ENCODE measurements at regions not wholly inside any gene's neighbourhood (a gene's known extent, or its start where the extent isn't known, plus 50 kb on each side); places are given as distances from the start of the nearest gene placed in this dataset.

DNA sequence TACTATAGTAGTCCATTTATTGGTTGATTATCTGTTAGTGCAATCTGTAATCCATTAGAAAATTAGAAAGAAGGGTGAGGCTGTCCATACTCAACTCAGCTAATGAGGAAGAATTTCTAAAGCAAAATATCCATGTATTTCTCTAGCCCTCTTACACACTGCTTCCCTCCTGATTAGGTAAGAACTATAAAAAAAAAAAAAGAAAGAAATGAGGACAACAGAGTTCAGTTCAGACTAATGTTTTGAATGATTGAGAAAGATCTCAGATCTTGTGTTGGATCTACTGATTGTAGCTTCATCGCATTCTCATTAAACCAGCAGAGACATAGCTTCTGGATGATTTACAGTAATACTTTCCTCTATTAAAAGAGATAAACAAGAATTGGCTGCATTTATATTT lies 233.3 kb downstream of the KLF5 start:
- Histone ChIP-seq H3K4me3 (no peak overlapping the region), H3K36me3 (no peaks in the 10 kb centered on the region), H3K4me1 (no peaks in the 10 kb centered on the region), H3K27me3 (no peaks in the 10 kb centered on the region), H3K9me3 (no peaks in the 10 kb centered on the region), H3K27ac (no peak overlapping the region)
- TF ChIP-seq, protein P1, sequence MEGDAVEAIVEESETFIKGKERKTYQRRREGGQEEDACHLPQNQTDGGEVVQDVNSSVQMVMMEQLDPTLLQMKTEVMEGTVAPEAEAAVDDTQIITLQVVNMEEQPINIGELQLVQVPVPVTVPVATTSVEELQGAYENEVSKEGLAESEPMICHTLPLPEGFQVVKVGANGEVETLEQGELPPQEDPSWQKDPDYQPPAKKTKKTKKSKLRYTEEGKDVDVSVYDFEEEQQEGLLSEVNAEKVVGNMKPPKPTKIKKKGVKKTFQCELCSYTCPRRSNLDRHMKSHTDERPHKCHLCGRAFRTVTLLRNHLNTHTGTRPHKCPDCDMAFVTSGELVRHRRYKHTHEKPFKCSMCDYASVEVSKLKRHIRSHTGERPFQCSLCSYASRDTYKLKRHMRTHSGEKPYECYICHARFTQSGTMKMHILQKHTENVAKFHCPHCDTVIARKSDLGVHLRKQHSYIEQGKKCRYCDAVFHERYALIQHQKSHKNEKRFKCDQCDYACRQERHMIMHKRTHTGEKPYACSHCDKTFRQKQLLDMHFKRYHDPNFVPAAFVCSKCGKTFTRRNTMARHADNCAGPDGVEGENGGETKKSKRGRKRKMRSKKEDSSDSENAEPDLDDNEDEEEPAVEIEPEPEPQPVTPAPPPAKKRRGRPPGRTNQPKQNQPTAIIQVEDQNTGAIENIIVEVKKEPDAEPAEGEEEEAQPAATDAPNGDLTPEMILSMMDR (IDR thresholded peaks at IDR 0.05) = no peak
- intact Hi-C loops (cut with DNase I) = no loop called here
- no peak for DNase-seq (ENCODE audit: low spot score in 2 of 2)

DNA sequence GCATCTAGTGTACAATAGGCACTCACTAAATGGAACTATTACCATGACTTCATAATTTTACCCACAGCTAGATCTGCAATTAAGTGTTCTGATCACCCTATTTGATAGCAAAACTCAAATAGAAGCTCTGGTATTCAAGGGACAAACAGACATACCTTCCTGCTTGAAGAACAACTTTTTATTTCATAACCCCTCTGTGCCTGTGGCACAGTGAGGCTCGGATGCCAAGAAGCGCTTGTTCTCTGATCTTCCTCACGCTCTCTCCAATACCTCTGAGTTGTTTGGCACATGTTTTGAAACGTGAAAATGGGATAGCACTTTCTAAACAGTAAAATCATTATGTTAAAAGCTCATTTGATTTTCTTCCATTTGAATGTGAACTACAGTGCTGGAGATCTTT lies 232.0 kb downstream of the KLF5 start:
- H3K36me3 ChIP-seq = no peaks in the 10 kb centered on the region

DNA sequence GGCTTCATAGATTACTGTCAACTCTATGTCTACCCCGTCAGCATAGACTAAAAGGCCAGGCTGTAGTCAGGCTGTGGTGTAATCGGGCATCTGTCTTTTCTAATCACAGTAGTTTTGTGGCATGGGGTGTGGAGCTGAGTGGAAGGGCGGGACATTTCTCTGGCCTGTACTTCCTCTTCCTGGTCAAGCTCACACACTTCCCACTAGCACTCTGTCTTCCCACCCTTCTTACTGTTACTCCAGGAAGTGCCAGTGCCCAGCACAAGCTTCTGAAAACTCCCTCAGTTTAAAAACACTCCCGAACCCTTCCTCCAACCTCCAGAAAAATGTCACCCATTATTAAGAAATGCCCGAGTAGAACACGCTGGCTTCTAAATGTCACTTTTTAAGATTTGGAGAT lies 229.8 kb downstream of the KLF5 start:
- no peaks in the 10 kb centered on the region for H3K36me3 ChIP-seq
- intact Hi-C loops (cut with DNase I) = no loop called here
- H3K4me1 ChIP-seq = no peaks in the 10 kb centered on the region
- no peak for DNase-seq (ENCODE audit: low spot score in 2 of 2)
- no peaks in the 10 kb centered on the region for H3K9me3 ChIP-seq
- no peak overlapping the region for H3K4me3 ChIP-seq
- H3K27ac ChIP-seq = no peak overlapping the region
- TF ChIP-seq, protein P1 (IDR thresholded peaks at IDR 0.05) = no peak
- no peaks in the 10 kb centered on the region for H3K27me3 ChIP-seq

More for the DNA sequence above, 232.0 kb downstream of the KLF5 start:
- no peak overlapping the region for H3K27ac ChIP-seq
- H3K4me3 ChIP-seq = no peak overlapping the region
- no peaks in the 10 kb centered on the region for H3K27me3 ChIP-seq
- DNase-seq (ENCODE audit: low spot score in 2 of 2) = no peak
- no peaks in the 10 kb centered on the region for H3K9me3 ChIP-seq
- H3K4me1 ChIP-seq = no peaks in the 10 kb centered on the region
- TF ChIP-seq, protein P1 (IDR thresholded peaks at IDR 0.05) = no peak
- intact Hi-C loops (cut with DNase I) = no loop called here

DNA sequence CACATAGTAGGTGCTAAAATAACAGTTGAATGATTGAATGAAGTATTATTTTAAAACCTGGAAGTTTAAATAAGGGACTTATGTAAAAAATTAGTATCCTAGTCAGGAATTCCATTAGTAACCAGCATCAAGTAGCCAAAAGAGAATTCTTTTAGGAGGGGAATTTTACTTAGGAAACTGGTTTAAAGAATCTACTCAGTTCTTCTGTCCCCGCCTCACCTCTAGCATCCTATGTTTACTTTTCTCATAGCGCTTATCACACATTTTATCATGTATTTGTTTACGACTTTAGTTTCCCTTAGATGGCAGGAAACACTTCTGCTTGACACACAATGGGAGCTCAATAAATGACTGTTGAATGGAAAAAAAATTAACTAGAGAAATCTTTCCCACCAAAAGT lies 229.0 kb downstream of the KLF5 start:
- TF ChIP-seq, protein P1 (IDR thresholded peaks at IDR 0.05) = no peak
- Histone ChIP-seq H3K27me3 (no peaks in the 10 kb centered on the region), H3K36me3 (no peaks in the 10 kb centered on the region), H3K27ac (no peak overlapping the region), H3K4me1 (no peaks in the 10 kb centered on the region), H3K9me3 (no peaks in the 10 kb centered on the region), H3K4me3 (no peak overlapping the region)
- intact Hi-C loops (cut with DNase I) = no loop called here
- no peak for DNase-seq (ENCODE audit: low spot score in 2 of 2)

DNA sequence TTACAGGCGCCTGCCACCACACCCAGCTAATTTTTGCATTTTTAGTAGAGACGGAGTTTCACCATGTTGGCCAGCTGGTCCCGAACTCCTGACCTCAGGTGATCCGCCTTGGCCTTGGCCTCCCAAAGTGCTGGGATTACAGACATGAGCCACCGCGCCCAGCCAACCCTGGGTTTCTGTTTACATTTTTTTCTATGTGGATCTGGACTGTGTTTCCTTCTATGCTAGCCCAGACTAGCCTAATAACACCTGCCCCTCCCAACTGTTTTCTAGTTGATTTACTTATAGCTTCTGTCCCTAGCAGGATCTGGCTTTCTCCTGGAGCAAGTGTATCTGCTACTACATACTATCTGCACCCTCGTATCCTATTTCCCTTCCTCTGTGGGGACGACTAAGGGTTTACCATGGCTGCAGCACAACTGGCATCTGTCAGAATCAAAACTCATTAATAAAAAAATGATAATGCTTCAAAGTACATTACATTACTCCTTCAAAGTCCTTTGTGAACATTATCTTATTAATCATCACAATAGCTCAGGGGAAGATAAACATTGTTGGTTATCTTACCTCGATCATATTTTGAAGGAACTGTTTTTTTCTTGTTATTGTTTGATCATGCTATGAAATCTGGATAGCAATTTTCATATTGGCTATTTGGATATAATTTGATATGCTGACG lies 228.3 kb downstream of the KLF5 start:
- Histone ChIP-seq H3K27me3 (no peaks in the 10 kb centered on the region), H3K27ac (no peak overlapping the region), H3K9me3 (no peaks in the 10 kb centered on the region), H3K4me3 (no peak overlapping the region), H3K4me1 (no peaks in the 10 kb centered on the region), H3K36me3 (no peaks in the 10 kb centered on the region)
- DNase-seq (ENCODE audit: low spot score in 2 of 2) = no peak
- TF ChIP-seq, protein P1 (IDR thresholded peaks at IDR 0.05) = no peak
- intact Hi-C loops (cut with DNase I) = no loop called here

DNA sequence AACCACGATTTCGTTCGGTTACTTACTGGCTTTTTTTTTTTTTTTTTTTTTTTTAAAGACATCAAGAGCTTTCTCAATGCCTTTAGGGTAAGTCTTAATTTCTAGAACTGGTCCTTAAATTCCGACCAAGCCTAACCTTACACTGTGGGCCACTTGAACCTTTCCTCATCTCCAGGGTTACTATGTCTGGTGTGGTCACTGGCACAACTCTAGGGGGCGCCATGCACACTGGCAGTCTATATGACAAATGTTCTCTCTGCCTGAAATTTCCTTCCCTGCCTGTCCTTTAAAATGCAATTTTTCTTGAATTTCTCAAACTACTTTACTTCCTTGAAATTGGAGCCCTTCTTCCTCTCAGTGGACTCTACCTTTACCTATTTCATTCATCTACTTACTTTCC lies 227.4 kb downstream of the KLF5 start:
- Histone ChIP-seq H3K27ac (no peak overlapping the region), H3K4me3 (no peak overlapping the region), H3K27me3 (no peaks in the 10 kb centered on the region), H3K36me3 (no peaks in the 10 kb centered on the region), H3K9me3 (no peaks in the 10 kb centered on the region), H3K4me1 (no peaks in the 10 kb centered on the region)
- TF ChIP-seq, protein P1 (IDR thresholded peaks at IDR 0.05) = no peak
- intact Hi-C loops (cut with DNase I) = no loop called here
- DNase-seq (ENCODE audit: low spot score in 2 of 2) = no peak
